Right ventricle myocardium superior (tissue), 1 donor: ENCODE measurements at regions not wholly inside any gene's neighbourhood (a gene's known extent, or its start where the extent isn't known, plus 50 kb on each side); places are given as distances from the start of the nearest gene placed in this dataset.

Experiments
- ATAC-seq: fragments of 200-7000 bp; cut with Tn5 transposase; one replicate; pipeline ENCODE4 v1.9.1; 2020; ENCODE audit warnings: mild to moderate bottlenecking; ENCODE audit not compliant: poor library complexity
- DNase-seq: peaks from one replicate; pipeline ENCODE4 v3.0.0-alpha.2; 2020
- intact Hi-C: fragments of 100-400 bp; cut with DNase I; formaldehyde crosslinking; loops from one replicate; pipeline ENCODE4 v1.11.2; 2022
- donor health status: DM: no; HTN: yes; CAD: no; lungs with severe emphysema.

GRCh38 chr15:58267051-58267450, 128.9 kb downstream of the AQP9 start:
- intact Hi-C loops: loop anchor here (10.0 kb wide), 1 partner anchor 478 kb away; the partner anchor contains the start of gene ADAM10
- DNase-seq (no peak), ATAC-seq (no peak)

DNA sequence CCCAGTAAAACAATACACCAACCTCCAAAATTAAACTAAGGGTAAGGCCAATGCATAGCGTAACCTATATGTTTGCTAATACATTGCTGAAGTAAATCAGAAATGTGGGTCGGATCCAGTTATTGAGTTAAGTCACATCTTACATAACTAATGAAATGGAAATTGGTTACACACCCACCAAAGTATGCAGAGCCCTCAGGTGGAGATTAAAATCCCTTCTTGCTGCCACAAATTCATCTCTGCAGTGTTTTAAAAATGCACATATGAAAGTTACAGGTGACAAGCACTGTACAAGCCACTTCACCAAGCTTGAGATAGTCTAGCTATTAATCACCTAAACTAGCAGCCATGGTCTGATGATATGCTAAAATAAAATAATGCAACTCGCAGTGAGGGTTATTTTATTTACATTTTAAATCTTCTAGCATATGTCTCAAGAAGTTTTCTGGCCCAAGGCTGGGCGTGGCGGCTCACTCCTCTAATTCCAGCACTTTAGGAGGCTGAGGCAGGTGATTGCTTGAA, 130.6 kb downstream of the AQP9 start:
- no peak for DNase-seq
- intact Hi-C loops: loop anchor here (10.0 kb wide), 1 partner anchor 476 kb away; the partner anchor contains the start of gene ADAM10
- ATAC-seq: no peak

DNA sequence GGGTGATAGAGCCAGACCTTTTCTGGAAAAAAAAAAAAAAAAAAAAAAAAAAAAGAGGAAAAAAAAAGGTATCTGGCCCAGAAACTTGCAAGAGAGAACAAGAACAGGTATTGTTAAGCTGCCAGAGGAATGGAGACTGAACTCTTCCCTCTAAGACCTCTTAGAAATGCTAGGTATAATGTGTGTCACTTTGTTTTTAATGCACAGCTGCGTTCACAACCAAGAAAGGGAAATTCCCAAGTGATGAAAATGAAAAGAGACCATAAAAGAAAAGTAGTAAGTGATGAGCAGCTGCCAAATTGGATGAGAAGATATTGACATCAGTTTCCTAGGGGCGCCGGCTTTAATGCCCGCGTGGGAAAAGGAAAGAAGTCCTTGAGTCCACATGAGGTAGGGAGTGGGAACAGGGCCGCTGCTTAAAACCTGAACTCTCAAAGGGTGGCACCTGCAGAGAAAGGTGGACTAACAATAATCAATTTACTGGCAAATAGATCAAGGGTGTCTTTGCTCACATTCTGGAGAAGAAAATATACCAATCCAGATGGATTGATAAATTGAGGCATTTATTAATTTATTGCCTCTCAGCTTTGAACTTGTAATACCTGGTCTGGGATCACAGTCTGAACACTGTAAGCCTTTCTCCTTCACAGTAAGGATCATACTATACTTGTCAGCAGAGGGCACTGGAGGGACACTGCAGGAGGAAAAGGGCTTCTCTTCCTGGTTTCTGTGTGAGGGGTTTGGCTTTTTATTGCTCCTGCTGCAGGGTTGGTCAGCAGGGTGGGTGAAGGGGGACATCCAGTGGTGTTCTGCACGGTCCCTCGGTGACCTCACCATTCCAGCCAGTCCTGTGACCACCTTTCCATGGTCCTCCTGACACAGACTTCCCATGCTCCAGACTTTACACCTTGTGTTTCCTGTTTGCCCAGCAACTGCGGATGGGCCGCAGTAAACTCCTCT, 131.6 kb downstream of the AQP9 start:
- no peak for DNase-seq
- intact Hi-C loops: loop anchor here (10.0 kb wide), 1 partner anchor 475 kb away; the partner anchor contains the start of gene ADAM10
- peak; percentile 93 for ATAC-seq

DNA sequence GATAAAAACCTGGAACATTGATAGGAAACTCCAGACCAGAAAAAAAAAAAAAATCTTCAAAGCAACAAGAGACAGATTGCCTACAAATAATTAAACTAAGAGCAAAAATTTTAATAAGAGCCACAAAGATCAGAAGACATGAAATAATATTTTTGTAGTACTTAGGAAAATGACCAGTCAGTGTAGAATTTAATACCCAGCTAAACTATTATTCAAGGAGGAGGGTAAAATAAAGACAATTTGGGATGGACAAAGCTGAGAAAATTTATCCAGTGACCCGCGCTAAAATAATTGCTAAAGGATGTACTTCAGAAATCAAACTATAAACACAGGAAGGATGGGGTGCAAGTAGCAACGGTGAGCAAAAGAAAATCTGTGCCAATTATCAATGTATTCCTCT, 133.2 kb downstream of the AQP9 start:
- no peak for DNase-seq
- intact Hi-C loops: no loop called here
- ATAC-seq: no peak

- intact Hi-C loops: no loop called here
- DNase-seq (no peak), ATAC-seq (no peak)
Observed at GRCh38 chr15:58273104-58273503, 134.9 kb downstream of the AQP9 start.

DNA sequence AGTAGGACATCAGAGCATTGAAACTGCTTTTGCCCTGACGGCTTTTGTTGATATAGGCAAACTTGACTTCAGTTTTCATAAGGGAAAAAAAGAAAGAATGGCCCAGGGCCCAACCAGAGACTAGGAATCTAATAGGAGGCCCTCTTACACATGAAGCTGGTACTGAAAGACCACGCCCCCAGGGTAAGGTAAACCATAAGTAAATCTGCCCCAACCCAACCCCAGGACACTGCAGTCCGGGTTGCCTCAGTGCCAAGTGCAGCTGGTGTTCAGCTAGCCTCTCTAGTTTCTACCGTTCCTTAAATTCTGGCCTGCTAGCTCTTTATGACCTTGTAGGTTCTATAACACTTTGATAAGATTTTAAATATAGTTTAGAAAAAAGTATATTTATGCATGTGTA, 136.7 kb downstream of the AQP9 start:
- intact Hi-C loops: no loop called here
- ATAC-seq (no peak), DNase-seq (no peak)

- intact Hi-C loops: no loop called here
- ATAC-seq (no peak), DNase-seq (no peak)
Observed at GRCh38 chr15:58275785-58276184, 137.6 kb downstream of the AQP9 start.

GRCh38 chr15:58276924-58277323, 138.7 kb downstream of the AQP9 start:
- ATAC-seq (no peak), DNase-seq (no peak)
- intact Hi-C loops: no loop called here

GRCh38 chr15:58277333-58277732, 139.2 kb downstream of the AQP9 start:
- DNase-seq (no peak), ATAC-seq (no peak)
- intact Hi-C loops: no loop called here

- intact Hi-C loops: no loop called here
- ATAC-seq (no peak), DNase-seq (no peak)
Observed at GRCh38 chr15:58279106-58279505, 140.9 kb downstream of the AQP9 start.

DNA sequence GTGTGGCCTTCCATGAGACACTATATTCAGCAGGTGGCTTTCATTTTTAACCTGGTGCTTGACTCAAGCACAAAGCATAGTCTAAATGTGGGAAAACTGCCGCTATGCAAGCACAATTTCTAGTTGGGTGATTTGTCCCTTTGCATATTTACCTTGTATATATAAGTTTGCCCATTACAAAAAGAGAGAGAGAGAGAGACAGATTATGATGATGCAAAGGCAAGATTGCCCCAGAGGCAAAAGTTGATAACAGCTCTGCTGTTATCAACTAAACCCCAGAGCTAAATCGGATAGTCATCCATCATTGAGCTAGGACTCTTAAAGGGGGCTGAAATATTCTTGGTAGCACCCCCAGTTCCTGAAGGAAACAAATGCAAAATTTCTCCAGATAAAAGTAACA, 141.5 kb downstream of the AQP9 start:
- intact Hi-C loops: no loop called here
- DNase-seq (no peak), ATAC-seq (no peak)

DNA sequence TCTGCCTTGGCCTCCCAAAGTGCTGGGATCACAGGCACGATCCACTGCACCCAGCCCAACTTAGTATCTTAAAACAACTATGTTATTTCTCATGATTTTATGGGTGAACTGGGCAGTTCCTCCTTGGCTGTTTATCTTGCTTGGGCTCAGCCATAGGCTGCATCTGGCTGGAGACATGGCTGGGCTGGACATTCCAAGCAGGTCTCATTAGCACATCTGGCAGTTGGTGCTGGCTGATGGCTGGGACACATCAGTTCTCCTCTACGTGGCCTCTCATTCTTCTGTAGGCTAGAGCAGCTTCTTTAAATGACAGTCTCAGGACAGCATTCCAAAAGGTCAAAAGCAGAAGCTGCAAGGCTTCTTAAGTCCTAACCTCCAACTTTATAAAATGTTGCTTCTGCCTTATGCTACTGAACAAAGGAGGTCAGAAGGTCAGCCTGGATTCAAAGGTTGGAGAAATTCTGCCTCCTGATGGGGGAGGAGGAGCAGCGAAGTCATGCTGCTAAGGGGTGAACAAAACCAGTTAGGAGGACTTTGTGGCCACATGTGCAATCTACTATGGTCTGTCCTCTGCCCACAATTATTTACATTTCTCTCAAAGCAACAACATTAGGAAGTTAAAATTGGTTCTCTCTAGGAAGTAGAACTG, 144.0 kb downstream of the AQP9 start:
- ATAC-seq: no peak

GRCh38 chr15:58283302-58283701, 145.1 kb downstream of the AQP9 start:
- ATAC-seq: no peak
- DNase-seq: no peak
- intact Hi-C loops: no loop called here

More for the DNA sequence above, 144.0 kb downstream of the AQP9 start:
- DNase-seq: no peak
- intact Hi-C loops: no loop called here

DNA sequence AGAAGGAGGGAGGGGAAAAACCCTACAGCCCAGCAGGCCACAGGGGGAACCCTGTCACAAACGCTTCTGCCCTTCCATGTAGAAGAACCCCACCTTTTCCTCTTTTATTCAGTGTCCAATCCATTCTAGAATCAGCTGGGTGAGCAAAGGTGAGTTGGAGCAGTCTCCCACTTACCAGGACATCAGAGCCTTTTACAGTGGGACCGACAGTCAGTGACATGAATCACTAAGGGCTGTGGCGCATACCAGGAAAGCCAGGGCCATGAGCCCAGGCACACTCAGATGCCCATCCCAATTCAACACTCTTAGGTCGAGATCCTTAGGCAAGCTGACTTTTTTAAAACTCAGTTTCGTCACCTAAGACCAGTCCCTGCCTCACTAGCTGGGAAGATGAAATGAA, 146.1 kb downstream of the AQP9 start:
- ATAC-seq (no peak), DNase-seq (no peak)
- intact Hi-C loops: no loop called here

DNA sequence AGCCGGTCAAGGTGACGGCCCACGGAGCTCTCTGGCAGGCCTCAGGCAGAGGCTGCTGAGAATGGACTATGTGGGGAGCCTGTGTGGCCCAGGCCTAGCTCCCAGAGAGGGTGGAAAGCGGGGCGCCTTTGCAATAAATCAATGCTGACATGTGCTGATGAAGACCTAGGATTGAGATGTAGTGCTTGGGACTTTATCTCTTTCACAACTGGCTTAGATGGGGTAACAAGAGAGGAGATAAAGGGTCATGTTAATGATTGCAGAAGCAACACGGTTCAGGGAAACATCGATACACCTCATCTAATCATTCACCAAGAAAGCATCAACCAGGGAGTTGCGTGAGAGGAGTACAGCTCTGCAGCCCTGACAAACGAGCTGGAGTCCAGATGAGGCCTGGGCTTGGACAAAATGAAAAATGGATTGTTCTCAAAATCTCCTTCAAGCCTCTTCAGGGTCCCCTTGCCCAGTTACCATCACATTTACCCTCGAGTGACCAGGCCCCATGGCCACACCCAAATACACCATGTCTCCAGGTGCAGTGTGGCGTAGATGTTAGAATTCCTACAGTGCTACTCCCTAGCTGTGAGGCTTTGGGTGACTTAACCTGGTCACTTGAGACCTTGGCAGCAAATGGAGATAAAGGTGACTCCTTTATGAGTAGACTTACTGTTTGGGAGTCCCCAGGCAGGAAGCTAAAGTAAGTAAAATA, 146.4 kb upstream of the LIPC start:
- no peak for DNase-seq
- no peak for ATAC-seq
- intact Hi-C loops: no loop called here

DNA sequence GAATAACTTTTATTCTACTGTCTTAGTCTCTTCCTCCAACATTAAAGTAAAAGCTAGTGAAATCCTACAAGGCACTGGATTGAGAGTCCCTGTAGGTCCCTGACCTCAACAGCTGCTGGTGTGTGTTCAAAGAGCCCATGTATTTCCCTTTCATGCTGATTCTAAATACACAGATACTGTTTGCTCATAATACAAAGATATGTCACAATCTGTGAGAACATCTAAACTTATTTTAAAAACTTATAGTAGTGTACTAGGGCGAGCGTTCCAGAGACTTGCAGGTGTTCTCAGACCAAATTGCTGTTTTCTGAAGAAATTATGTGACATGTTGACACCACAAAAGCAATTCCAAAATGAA, 145.9 kb upstream of the LIPC start:
- no peak for DNase-seq
- intact Hi-C loops: no loop called here
- ATAC-seq: no peak

- DNase-seq: no peak
- no peak for ATAC-seq
- intact Hi-C loops: no loop called here
Observed at GRCh38 chr15:58286523-58286922, 145.3 kb upstream of the LIPC start.

- intact Hi-C loops: no loop called here
- ATAC-seq (no peak), DNase-seq (no peak)
Observed at GRCh38 chr15:58287891-58288290, 143.9 kb upstream of the LIPC start.

DNA sequence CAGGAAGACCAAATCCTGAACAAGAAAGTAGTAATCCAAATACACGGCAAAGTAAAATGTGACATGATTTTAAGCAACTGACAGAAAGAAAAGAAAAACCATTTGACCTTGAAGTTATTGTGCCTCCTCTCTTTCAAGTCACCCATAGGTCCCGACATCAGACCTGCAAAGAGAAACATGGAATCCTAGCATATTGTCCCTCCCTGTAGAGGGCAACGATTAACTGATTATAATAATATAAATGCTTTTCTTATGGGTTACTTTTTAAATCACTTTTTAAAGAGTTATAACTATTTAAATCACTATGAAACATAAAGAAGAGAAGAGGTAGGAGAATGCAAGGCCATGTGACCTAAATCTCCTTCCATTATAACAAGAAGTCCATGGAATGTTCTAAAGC, 143.2 kb upstream of the LIPC start:
- intact Hi-C loops: no loop called here
- DNase-seq (no peak), ATAC-seq (no peak)
